MM.1S (cell line): ENCODE measurements at regions not wholly inside any gene's neighbourhood (a gene's known extent, or its start where the extent isn't known, plus 50 kb on each side); places are given as distances from the start of the nearest gene placed in this dataset.

ENCODE experiments used
- CTCF ChIP-seq: fragments of 300-600 bp; sonication (generic); IDR thresholded peaks from 2 replicates; pipeline ENCODE4 v1.5.1; 2016; ENCODE audit warnings: antibody characterized with exemption, low read length, mixed read lengths
- EZH2 ChIP-seq: fragments of 300-600 bp; sonication (generic); optimal IDR thresholded peaks from 2 replicates; pipeline ENCODE3; 2017; ENCODE audit warnings: low read depth, mild to moderate bottlenecking, antibody characterized with exemption, low read length, mixed read lengths
- EZH2phosphoT487 ChIP-seq: fragments of 300-600 bp; sonication (generic); IDR thresholded peaks from 2 replicates; pipeline ENCODE4 v1.6.1; 2018; ENCODE audit warnings: antibody characterized with exemption, low read length

DNA sequence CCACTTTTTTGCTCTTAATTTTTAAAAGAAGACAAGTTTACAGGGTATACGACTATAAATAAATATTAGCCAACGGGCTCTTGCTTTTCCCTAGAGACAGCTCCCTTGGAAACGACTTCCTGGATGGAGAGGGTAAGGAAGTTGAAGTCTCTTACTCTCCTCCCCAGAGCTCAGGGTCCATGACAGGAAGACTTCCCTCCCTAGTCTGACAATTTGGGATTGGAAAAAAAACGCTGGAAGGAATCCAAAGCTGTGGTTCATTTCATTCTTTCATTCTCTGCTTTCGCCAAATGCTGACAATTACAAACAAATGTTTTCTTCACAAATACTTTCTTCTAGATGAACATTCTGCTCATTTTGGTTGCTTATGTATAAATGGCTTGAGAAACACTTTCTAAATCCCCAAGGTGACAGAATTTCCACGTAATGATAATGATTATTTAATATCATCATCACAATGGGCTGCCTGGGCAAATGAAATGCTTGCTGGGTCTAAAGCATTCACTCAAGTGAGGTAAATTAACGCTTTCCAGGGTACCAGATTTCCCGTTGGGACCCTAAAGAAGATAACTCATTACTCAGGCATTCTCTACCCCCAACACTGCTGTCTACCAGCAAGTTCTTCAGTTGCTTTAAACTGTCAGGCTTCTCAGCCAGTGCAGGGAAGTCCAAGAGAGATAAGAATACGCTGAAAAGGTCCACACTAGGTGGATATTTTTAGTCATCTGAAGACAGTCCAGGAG lies 139.8 kb upstream of the SLC30A5 start:
- TF ChIP-seq CTCF (no peak), EZH2 (no peak), EZH2phosphoT487 (no peak)
